Fibroblast of mammary gland (primary cell): ENCODE measurements at regions not wholly inside any gene's neighbourhood (a gene's known extent, or its start where the extent isn't known, plus 50 kb on each side); places are given as distances from the start of the nearest gene placed in this dataset.
A peak's percentile ranks its signal among the peaks of the same experiment; 100 is the strongest.

ENCODE experiments used
- DNase-seq: peaks from one replicate; pipeline ENCODE4 v3.0.0-alpha.2; 2010; ENCODE audit warnings: low read depth
- H3K4me3 ChIP-seq: 2 replicates; pipeline ENCODE4 v1.5.1; 2011; ENCODE audit warnings: low read depth, mild to moderate bottlenecking, low read length, moderate library complexity; ENCODE audit not compliant: control insufficient read depth
- TF ChIP-seq, protein P1 (sequence below): conservative IDR thresholded peaks from 2 replicates; pipeline ENCODE4 v1.5.1; 2011; ENCODE audit warnings: low read depth, low read length, inconsistent platforms; ENCODE audit not compliant: control insufficient read depth, insufficient read depth

- no peak overlapping the region for H3K4me3 ChIP-seq
- DNase-seq: no peak
- TF ChIP-seq, protein P1, sequence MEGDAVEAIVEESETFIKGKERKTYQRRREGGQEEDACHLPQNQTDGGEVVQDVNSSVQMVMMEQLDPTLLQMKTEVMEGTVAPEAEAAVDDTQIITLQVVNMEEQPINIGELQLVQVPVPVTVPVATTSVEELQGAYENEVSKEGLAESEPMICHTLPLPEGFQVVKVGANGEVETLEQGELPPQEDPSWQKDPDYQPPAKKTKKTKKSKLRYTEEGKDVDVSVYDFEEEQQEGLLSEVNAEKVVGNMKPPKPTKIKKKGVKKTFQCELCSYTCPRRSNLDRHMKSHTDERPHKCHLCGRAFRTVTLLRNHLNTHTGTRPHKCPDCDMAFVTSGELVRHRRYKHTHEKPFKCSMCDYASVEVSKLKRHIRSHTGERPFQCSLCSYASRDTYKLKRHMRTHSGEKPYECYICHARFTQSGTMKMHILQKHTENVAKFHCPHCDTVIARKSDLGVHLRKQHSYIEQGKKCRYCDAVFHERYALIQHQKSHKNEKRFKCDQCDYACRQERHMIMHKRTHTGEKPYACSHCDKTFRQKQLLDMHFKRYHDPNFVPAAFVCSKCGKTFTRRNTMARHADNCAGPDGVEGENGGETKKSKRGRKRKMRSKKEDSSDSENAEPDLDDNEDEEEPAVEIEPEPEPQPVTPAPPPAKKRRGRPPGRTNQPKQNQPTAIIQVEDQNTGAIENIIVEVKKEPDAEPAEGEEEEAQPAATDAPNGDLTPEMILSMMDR: no peak
Observed at GRCh38 chr1:229838204-229838603, 212.2 kb downstream of the URB2 start.

GRCh38 chr1:229839800-229840199, 213.8 kb downstream of the URB2 start:
- TF ChIP-seq, protein P1: no peak

DNA sequence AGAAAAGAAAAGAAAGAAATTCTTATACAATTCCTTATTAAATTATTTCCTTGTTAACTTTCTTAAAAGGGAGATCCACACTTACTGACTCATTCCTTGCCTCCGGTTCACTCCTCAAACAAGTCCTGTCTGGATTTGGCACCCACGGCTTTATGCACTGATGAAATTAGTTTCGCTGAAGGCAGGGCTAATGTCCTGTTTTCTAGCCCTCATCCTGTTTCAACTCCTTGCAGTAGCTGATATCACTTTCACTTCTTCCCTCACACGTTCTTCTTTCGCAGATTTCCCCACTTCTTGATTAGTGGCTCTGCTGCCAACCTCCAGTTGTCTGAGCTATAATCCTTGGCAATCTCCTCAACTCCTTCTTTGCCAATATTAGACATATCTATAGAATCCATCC, 215.2 kb downstream of the URB2 start:
- DNase-seq: no peak
- TF ChIP-seq, protein P1: no peak
- H3K4me3 ChIP-seq: no peak overlapping the region

More at GRCh38 chr1:229839800-229840199, 213.8 kb downstream of the URB2 start:
- H3K4me3 ChIP-seq: no peak overlapping the region
- no peak for DNase-seq

DNA sequence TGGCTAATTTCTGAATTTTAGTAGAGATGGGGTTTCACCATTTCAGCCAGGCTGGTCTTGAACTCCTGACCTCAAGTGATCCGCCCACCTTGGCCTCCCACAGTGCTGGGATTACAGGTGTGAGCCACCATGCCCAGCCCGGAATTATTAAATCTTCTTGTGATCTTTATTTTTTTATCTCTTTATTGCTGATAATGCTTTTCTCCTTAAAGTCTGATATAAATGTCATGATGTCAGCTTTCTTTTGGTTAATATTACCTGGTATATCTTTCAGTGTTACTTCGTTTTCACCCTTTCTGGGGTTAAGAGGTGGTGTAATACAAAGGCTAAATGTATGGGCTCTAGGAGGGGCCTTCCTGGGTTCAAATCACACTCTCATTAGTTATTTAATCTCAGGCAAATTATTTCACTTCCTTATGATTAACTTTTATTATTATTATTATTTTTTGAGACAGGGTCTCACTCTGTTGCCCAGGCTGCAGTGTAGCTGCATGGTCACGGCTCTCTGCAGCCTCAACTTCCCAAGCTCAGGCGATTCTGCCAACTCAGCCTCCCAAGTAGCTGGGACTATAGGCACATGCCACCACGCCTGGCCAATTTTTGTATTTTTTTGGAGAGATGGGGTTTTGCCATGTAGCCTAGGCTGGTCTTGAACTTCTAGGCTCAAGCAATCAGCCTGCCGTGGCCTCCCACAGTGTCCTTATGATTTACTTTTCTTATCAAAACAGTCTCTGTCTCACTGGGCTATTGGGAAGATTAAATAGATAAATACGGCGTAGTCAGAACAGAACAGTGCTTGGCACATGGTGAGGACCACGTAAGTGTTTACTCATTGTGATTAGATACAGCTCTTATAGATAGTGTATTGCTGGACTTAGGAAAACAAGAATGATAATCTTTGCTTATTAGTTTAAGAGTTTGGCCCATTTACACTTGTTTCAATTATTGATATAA, 216.5 kb downstream of the URB2 start:
- DNase-seq: peak; percentile 44
- TF ChIP-seq, protein P1: no peak
- no peak overlapping the region for H3K4me3 ChIP-seq

DNA sequence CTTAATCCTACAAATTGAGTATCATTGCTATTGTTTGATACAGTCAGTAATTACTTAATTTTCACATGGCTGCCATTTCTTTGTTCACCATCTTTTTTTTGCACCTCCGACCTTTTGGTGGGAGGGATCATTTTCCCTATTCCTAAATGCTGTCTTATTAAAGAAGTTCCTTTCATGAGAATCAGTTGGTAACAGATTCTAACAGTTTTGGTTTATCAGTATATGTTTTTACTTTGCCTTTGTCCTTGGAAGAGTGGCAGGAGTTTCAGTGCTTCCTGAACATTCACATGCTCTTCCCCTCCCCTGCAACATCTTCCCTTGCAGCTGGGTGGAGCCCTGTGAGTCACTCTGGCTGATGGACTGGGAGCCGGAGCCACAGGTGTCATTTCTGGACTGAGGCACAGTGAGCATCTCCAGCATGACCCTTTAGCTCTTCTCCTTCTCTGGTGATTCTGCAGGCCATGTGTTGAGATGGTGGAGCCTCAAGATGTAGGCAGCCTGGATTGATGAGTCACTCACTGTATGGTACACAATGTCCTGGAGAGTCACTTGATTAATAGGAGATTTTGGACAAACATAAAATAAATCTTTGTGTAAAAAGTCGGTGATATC, 217.7 kb downstream of the URB2 start:
- H3K4me3 ChIP-seq: no peak overlapping the region
- TF ChIP-seq, protein P1: peak; percentile 37
- DNase-seq: peak; percentile 99

DNA sequence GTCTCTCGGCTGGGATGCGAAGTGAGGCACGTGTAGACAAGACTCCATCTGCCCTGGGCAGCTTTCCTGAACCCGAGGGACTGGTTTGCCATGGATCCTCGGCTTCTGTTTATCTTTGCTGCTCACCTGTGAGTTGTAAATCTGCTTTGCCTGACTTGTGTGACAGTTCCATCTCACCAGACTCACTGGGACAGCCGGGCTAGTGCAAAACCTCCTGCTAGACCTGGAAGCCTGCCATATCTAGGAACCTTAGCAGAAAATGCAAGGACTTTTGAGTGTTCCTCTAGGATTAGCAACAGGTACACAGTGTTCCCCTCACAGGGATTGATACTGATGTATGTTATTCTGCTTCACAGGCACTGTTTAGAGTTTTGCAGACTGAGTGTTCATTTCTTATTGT, 218.6 kb downstream of the URB2 start:
- DNase-seq: peak; percentile 38
- TF ChIP-seq, protein P1: no peak
- no peak overlapping the region for H3K4me3 ChIP-seq
